ENCODE measurements at regions not wholly inside any gene's neighbourhood (a gene's known extent, or its start where the extent isn't known, plus 50 kb on each side); places are given as distances from the start of the nearest gene placed in this dataset.

DNA sequence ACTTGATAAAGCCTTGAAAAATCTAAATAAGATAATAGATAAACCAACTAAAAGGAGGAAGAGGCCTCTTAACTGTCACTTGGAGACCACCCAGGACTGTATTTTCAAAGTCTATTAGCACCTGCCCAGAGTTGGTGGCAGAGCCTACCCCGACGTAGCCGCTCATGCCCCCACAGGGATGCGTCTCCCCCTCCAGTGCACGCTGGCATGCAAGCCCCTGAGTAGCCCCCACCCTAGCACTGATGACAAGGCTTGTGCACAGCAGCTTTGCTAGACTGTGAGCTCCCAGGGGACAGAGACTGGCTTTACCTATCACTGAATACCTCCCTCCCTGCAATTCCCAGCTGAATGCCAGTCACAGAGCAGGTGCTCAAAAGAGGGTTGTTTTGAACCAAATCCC, 54.1 kb upstream of the HES1 start:
- no peak overlapping the region for H3K4me3 ChIP-seq (ENCODE audit: low read depth, low read length)
- TF ChIP-seq, protein P1, sequence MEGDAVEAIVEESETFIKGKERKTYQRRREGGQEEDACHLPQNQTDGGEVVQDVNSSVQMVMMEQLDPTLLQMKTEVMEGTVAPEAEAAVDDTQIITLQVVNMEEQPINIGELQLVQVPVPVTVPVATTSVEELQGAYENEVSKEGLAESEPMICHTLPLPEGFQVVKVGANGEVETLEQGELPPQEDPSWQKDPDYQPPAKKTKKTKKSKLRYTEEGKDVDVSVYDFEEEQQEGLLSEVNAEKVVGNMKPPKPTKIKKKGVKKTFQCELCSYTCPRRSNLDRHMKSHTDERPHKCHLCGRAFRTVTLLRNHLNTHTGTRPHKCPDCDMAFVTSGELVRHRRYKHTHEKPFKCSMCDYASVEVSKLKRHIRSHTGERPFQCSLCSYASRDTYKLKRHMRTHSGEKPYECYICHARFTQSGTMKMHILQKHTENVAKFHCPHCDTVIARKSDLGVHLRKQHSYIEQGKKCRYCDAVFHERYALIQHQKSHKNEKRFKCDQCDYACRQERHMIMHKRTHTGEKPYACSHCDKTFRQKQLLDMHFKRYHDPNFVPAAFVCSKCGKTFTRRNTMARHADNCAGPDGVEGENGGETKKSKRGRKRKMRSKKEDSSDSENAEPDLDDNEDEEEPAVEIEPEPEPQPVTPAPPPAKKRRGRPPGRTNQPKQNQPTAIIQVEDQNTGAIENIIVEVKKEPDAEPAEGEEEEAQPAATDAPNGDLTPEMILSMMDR (IDR thresholded peaks at IDR 0.05; ENCODE audit: control insufficient read depth, extremely low read depth, insufficient read depth) = no peak
- DNase-seq (ENCODE audit: low read depth) = no peak

DNA sequence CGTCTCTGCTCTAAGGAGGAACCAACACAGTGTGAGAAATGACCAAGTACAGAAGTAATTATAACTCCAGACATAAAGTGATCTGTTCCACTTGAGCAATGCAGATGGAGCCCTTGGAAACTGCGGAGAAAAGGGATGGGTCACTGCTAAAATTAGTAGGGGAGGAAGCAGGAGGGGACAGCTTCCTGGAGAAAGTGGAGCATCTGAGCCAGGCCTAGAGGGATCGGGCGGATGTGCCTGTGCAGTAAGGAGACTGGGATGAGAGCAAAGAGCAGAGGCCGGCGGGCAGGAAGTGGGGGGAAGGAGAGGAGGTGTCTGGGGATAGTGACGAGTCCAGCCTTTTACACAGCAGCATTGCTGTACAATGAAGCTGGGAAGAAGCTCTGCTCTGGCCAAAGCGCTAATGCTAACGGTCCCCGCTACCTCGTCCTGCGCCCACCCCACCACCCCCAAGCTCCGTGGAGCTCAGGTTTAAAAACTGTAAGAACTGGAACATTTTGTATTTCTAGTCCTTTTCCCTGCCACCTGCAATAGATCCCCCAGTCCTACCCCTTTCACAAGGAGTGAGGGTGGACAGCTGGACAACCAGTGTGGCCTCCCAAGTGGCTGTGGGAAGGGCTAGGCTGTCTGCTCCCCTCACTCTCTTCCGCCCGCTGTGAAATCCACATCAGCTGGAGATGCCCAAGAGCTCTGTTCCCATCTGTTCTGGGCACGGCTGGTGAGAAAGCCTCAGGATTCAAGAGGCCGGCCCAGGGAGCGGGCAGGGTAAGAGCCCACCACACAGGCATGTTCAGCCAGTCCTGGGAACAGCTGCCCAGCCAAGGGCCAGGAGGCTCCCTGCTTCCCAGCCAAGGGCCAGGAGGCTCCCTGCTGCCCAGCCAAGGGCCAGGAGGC, 53.0 kb upstream of the HES1 start:
- no peak overlapping the region for H3K4me3 ChIP-seq (ENCODE audit: low read depth, low read length)
- TF ChIP-seq, protein P1 (IDR thresholded peaks at IDR 0.05; ENCODE audit: control insufficient read depth, extremely low read depth, insufficient read depth) = no peak
- DNase-seq (ENCODE audit: low read depth) = no peak

DNA sequence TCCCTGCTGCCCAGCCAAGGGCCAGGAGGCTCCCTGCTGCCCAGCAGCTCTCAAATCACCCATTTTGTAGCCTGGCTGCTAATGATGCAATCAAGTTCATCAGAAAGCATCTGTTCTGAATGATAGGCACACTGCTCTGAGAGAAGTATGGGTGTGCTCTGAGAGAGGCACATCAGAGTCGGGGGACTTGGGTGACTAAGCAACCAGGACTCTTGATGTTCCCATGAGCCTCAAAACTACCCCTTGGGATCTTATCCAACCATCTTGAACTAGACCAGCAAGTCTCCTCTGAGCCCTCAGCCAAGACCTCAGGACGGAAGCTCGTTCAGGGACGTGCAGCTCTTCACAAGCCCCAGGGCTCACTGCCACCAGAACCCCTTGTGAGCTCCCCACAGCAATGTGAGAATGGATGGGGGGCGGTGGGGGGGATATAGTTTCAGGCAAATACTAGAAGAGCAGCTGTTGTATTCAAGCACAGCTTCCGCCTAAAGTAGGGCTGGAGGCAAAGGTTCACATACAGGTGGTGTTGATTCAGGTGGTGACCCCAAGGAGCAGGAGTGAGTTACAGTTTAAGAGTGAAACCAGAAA, 52.2 kb upstream of the HES1 start:
- H3K4me3 ChIP-seq (ENCODE audit: low read depth, low read length) = no peak overlapping the region
- DNase-seq (ENCODE audit: low read depth) = no peak
- TF ChIP-seq, protein P1 (IDR thresholded peaks at IDR 0.05; ENCODE audit: control insufficient read depth, extremely low read depth, insufficient read depth) = no peak

DNA sequence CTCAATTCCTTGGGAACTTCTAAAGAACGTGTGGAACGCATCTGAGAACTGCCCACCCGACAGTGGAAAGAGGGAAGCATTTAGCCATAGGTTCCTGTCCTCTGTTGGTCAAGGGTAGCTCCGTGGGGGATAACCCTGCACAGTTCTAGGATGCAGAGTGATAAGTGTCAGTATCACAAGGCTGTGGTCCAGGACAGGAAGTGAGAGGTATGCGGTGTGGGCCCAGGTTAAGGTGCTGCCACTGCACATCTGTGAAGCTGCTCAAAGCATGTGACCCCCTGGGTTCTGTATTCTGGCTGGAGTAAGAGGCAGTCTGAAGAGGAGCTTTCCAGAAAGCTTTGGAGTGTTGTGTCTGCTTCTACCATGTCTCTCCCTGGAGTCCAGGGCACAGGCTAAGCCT, 51.7 kb upstream of the HES1 start:
- no peak overlapping the region for H3K4me3 ChIP-seq (ENCODE audit: low read depth, low read length)
- DNase-seq (ENCODE audit: low read depth) = no peak
- TF ChIP-seq, protein P1 (IDR thresholded peaks at IDR 0.05; ENCODE audit: control insufficient read depth, extremely low read depth, insufficient read depth) = no peak

Measured in LNCaP clone FGC (cell line).